Midbrain (tissue), 1 donor: ENCODE measurements at regions not wholly inside any gene's neighbourhood (a gene's known extent, or its start where the extent isn't known, plus 50 kb on each side); places are given as distances from the start of the nearest gene placed in this dataset.
"Not testable (repeated sequence)": the region's sequence is repeated elsewhere in the genome, so short reads cannot be mapped to it uniquely, and the experiment has no call there.

Source experiments
- DNase-seq: peaks from one replicate; lab custom pipeline; 2025; lab: John Stamatoyannopoulos, UW

DNA sequence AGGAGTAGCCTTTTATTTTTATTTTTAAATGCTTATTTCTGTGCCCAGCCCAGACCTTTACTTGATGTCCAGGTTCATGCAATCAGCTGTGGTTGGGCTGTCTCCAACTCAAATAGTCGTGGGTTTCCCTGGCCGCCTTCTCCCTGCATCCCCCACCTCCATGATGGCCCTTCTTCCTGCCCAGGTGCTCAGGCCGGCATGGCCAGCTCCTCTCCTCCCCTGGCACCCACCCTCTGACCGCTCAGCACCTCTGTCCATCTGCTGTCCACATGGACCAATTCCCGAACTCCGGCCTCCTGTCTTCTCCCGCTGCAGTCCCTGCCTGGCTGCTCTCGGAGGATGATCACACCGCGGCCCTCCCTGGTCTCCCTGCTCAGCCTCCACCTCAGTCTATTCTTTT lies 81.2 kb upstream of the SULF2 start:
- no peak for DNase-seq

- DNase-seq, result no peak
Observed at GRCh38 chr20:47865912-47866311, 80.6 kb upstream of the SULF2 start.

DNA sequence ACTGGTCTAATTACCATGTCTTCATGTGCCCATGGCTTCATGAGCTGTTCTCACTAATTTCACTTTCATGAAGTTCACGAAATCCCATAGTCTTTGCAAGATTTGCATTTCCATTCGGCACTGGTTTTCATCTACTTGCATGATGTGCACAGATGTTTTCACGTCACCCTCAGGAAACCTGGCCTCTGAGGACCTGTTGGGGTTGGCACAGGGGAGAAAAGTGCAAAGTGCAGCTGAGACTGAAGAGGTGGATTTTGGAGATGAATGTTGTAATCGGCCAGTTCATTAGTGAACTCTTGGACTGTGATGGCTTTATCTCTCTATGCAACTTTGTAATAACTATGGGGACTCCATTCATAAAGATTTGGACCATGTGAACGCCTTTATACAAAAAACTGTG lies 80.2 kb upstream of the SULF2 start:
- no peak for DNase-seq

DNA sequence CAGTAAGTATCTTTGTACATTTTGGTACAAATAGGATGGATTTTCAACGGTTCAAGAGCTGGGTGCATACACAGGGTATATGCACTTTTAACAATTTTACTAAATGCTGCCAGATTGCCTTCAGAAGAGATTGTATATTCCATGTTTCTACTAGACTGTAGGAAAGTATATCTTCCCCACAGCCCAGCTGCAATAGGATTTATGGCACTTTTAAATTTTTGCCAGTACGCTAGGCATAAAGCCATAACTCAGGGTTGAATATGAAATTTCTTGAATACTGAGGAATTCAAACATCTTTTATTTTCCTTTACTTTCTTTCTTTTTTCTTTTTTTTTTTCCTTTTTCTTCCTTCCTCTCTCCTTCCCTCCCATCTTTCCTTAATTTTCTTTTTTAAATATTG lies 78.7 kb upstream of the SULF2 start:
- DNase-seq, result no peak

GRCh38 chr20:47863315-47863965 lies 78.2 kb upstream of the SULF2 start:
- DNase-seq, result no peak

- DNase-seq, result no peak
Observed at GRCh38 chr20:47862574-47863240, 77.4 kb upstream of the SULF2 start.

DNA sequence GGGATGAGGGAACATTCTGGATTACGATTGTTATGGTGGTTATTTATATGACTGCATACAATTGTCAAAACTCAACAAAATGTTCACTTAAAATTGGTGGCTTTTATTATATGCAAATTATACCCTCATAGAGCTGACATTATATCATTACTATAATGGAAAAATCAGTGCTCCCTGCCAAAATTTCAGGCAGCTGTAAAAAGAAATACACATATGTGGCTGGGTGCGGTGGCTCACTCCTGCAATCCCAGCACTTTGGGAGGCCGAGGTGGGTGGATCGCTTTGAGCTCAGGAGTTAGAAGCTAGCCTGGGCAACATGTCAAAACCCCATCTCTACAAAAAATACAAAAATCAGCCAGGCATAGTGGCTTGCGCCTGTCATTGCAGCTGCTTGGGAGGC lies 75.8 kb upstream of the SULF2 start:
- no peak for DNase-seq

DNA sequence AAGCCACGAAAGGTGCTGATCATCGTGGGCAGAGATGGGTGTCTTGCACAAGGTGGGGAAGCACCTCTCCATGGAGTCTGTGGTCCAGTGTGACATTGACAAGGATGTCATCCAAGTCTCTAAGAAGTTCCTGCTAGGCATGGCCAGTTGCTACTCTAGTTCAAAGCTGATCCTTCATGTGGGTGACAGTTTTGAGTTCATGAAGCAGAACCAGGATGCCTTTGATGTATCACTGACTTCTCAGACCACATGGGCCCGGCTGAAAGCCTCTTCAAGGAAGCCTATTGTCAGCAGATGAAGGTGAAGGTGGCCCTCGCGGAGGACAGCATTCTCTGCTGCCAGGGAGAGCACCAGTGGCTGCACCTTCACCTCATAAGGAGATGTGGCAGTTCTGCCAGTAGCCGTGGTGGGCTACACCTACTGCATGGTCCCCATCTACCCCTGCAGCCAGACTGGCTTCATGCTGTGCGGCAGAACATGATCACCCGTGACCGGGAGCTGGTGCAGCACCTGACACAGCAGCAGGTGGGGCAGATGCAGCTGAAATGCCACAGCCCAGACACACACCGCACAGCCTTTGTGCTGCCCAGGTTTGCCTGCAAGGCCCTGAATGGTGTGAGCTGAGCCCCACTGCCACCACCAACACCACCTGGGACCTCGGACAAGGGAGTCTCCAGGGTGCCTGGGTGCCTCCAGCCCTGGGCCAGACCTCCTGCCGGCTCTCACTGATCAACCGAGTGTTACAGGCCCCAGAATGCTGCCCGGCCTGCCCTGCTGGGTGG lies 75.0 kb upstream of the SULF2 start:
- DNase-seq, result no peak

GRCh38 chr20:47859278-47859677 lies 74.0 kb upstream of the SULF2 start:
- no peak for DNase-seq

GRCh38 chr20:47857569-47858464 lies 72.5 kb upstream of the SULF2 start:
- DNase-seq, result peak; percentile 2

- no peak for DNase-seq
Observed at GRCh38 chr20:47857187-47857568, 71.9 kb upstream of the SULF2 start.

DNA sequence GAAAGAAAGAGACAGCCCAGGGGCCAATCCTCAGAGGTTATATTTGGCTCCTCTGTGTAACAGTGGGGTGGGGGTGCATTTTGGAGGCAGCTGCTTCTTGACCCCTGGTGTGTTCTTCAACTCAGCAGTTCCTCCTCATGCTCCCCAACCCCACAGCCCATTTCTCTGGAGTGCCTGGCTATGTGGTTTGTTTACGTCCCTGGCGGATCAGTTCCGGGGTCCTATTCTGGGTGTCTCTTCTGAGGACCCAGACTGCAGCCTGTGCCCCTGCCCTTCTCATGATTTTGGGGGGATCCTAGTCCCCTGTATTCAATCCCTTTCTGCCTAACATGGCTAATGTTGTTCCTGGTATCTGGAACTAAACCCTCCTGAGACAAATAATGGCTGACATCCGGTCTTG lies 70.5 kb upstream of the SULF2 start:
- DNase-seq, result no peak

DNA sequence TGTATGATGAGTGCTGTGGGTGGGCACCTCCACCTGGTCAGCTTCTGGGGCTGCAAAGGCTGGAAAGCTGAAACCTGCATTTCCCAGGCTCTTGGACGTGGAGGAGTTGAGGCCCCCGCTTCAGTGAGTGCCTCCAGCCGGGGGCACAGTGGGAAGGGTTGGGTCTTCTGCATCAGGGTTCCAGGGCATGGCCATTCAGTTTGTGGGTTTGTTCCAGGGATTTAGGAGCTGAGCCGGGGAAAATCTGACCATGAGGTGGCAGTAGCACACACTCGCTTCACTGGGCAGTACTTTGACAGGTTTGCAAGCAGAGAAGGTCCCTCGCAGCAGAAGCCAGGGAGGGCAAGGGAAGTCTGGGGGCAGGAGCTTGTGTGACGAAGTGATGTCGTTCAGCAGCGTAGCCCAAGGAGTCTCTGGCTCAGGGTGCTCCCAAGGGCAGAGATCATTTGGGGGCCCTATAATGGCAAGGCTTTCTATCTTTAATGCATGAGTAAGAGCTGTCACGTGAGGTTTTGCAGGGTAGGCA lies 69.5 kb upstream of the SULF2 start:
- no peak for DNase-seq

DNA sequence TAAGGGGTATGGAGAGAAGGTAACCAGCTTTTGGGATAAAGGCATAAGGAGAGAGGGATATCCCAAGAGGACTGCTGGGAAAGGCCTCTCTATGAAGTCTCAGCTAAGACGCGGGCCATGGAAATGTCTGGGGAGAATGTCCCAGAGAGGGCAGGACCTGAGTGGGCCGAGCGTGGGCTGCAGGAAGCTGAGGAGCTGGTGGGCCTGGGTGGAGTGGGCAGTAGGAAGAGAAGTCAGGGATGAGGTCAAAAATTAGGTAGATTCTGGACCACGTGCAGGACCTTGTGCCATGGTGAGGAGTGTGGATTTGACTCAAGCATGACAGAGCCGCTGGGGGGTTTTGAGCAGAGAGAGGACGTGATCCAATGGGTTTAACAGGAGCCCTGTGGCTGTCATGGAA lies 66.5 kb upstream of the SULF2 start:
- DNase-seq, result no peak

GRCh38 chr20:47850146-47850545 lies 64.9 kb upstream of the SULF2 start:
- DNase-seq, result no peak

DNA sequence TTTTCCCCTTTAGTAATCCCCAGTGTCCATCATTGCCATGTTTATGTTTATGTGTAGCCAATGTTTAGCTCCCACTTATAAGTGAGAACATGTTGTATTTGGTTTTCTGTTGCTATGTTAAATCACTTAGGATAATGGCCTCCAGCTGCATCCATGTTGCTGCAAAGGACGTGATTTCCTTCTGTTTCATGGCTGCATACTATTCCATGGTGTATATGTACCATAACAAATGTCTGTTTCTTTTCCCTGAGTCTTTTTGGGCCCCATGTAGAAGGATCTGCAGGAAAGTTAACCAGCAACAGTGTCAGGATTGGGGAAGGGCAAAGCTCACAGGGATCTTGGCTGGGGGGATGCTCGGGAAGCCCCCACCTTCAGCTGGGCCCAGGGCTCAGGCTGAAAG lies 64.3 kb upstream of the SULF2 start:
- DNase-seq, result no peak

DNA sequence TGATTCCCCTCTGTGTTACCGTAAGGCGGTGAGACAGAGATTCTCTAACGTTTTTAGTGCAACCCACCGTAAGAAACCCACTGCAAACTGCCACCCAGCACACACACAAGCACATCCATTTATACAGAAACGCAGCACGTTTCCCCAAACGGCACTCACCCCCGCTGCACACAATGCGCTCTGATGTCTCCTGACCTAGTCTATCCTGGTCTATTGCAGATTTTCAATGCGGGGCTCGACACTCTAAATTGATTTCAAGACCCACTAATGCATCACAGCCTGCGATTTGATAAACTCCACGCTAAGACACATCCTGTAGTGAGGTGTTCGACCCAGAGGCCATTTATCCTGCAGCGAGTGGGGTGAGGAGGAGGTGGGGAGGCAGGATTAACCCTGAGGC lies 63.7 kb upstream of the SULF2 start:
- no peak for DNase-seq

DNA sequence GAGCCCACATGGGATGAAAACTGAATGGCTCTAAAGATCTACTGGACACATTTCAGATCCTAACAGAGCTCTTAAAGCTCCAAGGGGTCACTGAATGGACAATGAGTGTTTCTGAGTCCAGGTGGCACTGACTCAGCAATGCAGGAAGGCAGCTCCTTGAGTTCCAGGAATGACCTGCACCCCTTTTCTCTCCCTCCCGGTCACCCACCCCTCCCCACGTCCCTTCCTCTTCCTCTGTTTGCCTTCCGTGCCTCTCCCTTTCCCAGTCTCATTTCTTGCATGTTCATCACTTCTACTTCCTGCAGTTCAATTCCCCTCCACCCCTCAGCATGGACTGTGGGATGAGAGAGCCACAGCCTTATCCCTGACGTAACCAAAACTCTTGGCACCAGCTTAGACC lies 63.3 kb upstream of the SULF2 start:
- DNase-seq, result not testable (repeated sequence)

- no peak for DNase-seq
Observed at GRCh38 chr20:47847884-47848485, 62.7 kb upstream of the SULF2 start.

GRCh38 chr20:47847220-47847619 lies 61.9 kb upstream of the SULF2 start:
- DNase-seq, result not testable (repeated sequence)

- DNase-seq, result peak; percentile 2
Observed at GRCh38 chr20:47846651-47847050, 61.4 kb upstream of the SULF2 start.
